ENCODE measurements at regions not wholly inside any gene's neighbourhood (a gene's known extent, or its start where the extent isn't known, plus 50 kb on each side); places are given as distances from the start of the nearest gene placed in this dataset.
A peak's percentile ranks its signal among the peaks of the same experiment; 100 is the strongest.

DNA sequence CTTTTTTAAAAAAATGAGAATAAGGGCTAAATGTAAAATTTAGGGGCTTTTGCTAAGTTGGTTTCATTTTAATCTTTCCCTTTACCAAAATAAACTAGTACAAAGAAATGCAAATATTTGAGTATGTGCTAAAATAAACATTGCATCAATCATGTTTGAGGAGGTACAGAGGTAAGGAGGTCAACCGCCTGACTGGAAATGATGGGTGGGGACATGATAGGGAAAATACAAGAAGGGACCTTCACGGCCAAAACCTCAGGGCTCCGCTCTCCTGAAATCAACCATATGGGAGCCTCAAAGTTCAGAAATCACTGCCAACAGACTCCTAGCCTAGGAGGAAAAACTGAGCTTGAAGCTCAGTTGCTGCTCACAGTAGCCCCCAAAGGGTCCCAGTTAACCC lies 207.6 kb downstream of the AHR start (continued):
- TF ChIP-seq, protein P1, sequence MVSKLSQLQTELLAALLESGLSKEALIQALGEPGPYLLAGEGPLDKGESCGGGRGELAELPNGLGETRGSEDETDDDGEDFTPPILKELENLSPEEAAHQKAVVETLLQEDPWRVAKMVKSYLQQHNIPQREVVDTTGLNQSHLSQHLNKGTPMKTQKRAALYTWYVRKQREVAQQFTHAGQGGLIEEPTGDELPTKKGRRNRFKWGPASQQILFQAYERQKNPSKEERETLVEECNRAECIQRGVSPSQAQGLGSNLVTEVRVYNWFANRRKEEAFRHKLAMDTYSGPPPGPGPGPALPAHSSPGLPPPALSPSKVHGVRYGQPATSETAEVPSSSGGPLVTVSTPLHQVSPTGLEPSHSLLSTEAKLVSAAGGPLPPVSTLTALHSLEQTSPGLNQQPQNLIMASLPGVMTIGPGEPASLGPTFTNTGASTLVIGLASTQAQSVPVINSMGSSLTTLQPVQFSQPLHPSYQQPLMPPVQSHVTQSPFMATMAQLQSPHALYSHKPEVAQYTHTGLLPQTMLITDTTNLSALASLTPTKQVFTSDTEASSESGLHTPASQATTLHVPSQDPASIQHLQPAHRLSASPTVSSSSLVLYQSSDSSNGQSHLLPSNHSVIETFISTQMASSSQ (IDR thresholded peaks at IDR 0.05; ENCODE audit: low read depth): peak; percentile 71
- TF ChIP-seq, protein P1 (CRISPR knock-in tag; IDR thresholded peaks at IDR 0.05; ENCODE audit: borderline replicate concordance): peak; percentile 82; the same call in 1 of the 2 replicates
- peak; percentile 48 for TF ChIP-seq TCF7L2 (IDR thresholded peaks at IDR 0.05; ENCODE audit: low read depth, low read length)
- TF ChIP-seq, protein P2, sequence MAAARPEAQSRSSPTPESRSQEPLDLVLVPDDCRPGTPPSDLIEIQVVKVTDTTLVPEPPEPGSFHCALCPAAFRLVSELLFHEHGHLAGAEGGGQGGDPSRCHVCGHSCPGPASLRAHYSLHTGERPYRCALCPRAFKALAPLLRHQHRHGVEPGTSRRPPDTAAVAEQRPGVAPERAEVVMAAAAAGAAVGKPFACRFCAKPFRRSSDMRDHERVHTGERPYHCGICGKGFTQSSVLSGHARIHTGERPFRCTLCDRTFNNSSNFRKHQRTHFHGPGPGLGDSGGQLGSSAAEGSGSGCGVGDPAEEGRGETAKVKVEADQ (CRISPR knock-in tag; IDR thresholded peaks at IDR 0.05; ENCODE audit: borderline replicate concordance): 0 out of 2 replicates have a peak, but pooled peaks have one; percentile 26
- TF ChIP-seq NFIC (IDR thresholded peaks at IDR 0.05; ENCODE audit: low read length): peak; percentile 94
- TF ChIP-seq HOXA3 (CRISPR knock-in tag; IDR thresholded peaks at IDR 0.05): peak; percentile 48; the same call in 1 of the 2 replicates
- TF ChIP-seq TCF7 (IDR thresholded peaks at IDR 0.05; ENCODE audit: low read depth): peak; percentile 93
- TF ChIP-seq, protein P3, sequence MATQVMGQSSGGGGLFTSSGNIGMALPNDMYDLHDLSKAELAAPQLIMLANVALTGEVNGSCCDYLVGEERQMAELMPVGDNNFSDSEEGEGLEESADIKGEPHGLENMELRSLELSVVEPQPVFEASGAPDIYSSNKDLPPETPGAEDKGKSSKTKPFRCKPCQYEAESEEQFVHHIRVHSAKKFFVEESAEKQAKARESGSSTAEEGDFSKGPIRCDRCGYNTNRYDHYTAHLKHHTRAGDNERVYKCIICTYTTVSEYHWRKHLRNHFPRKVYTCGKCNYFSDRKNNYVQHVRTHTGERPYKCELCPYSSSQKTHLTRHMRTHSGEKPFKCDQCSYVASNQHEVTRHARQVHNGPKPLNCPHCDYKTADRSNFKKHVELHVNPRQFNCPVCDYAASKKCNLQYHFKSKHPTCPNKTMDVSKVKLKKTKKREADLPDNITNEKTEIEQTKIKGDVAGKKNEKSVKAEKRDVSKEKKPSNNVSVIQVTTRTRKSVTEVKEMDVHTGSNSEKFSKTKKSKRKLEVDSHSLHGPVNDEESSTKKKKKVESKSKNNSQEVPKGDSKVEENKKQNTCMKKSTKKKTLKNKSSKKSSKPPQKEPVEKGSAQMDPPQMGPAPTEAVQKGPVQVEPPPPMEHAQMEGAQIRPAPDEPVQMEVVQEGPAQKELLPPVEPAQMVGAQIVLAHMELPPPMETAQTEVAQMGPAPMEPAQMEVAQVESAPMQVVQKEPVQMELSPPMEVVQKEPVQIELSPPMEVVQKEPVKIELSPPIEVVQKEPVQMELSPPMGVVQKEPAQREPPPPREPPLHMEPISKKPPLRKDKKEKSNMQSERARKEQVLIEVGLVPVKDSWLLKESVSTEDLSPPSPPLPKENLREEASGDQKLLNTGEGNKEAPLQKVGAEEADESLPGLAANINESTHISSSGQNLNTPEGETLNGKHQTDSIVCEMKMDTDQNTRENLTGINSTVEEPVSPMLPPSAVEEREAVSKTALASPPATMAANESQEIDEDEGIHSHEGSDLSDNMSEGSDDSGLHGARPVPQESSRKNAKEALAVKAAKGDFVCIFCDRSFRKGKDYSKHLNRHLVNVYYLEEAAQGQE (IDR thresholded peaks at IDR 0.05; ENCODE audit: borderline replicate concordance in 1 of 2, low read depth in 1 of 2, low read length in 2 of 2): 0 out of 4 replicates have a peak, but pooled peaks of 1 of the 2 experiments have one; percentile 31
- no peak for TF ChIP-seq EZH2 (conservative IDR thresholded peaks at IDR 0.05; ENCODE audit: low read depth, low read length)
- TF ChIP-seq, protein P4, sequence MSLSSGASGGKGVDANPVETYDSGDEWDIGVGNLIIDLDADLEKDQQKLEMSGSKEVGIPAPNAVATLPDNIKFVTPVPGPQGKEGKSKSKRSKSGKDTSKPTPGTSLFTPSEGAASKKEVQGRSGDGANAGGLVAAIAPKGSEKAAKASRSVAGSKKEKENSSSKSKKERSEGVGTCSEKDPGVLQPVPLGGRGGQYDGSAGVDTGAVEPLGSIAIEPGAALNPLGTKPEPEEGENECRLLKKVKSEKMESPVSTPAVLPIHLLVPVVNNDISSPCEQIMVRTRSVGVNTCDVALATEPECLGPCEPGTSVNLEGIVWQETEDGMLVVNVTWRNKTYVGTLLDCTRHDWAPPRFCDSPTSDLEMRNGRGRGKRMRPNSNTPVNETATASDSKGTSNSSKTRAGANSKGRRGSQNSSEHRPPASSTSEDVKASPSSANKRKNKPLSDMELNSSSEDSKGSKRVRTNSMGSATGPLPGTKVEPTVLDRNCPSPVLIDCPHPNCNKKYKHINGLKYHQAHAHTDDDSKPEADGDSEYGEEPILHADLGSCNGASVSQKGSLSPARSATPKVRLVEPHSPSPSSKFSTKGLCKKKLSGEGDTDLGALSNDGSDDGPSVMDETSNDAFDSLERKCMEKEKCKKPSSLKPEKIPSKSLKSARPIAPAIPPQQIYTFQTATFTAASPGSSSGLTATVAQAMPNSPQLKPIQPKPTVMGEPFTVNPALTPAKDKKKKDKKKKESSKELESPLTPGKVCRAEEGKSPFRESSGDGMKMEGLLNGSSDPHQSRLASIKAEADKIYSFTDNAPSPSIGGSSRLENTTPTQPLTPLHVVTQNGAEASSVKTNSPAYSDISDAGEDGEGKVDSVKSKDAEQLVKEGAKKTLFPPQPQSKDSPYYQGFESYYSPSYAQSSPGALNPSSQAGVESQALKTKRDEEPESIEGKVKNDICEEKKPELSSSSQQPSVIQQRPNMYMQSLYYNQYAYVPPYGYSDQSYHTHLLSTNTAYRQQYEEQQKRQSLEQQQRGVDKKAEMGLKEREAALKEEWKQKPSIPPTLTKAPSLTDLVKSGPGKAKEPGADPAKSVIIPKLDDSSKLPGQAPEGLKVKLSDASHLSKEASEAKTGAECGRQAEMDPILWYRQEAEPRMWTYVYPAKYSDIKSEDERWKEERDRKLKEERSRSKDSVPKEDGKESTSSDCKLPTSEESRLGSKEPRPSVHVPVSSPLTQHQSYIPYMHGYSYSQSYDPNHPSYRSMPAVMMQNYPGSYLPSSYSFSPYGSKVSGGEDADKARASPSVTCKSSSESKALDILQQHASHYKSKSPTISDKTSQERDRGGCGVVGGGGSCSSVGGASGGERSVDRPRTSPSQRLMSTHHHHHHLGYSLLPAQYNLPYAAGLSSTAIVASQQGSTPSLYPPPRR (CRISPR knock-in tag; IDR thresholded peaks at IDR 0.05; ENCODE audit: borderline replicate concordance): peak; percentile 97
- no peak for TF ChIP-seq ATF7-NPFF (CRISPR knock-in tag; IDR thresholded peaks at IDR 0.05; ENCODE audit: low read depth)
- TF ChIP-seq ZNF138 (CRISPR knock-in tag; IDR thresholded peaks at IDR 0.05; ENCODE audit: low read depth): no peak
- no peak for TF ChIP-seq ZNF619 (CRISPR knock-in tag; IDR thresholded peaks at IDR 0.05)
- peak; percentile 55; the same call in 1 of the 2 replicates for TF ChIP-seq ZNF205 (CRISPR knock-in tag; IDR thresholded peaks at IDR 0.05)
- TF ChIP-seq ZNF232 (CRISPR knock-in tag; IDR thresholded peaks at IDR 0.05; ENCODE audit: borderline replicate concordance): peak; percentile 52; the same call in 1 of the 2 replicates
- peak; percentile 94 for TF ChIP-seq BCL6 (CRISPR knock-in tag; IDR thresholded peaks at IDR 0.05)
- TF ChIP-seq ARNT2 (CRISPR knock-in tag; IDR thresholded peaks at IDR 0.05; ENCODE audit: low read depth): 0 out of 2 replicates have a peak, but pooled peaks have one; percentile 47

All from HepG2 (cell line).